Nephron progenitor cell (in vitro differentiated cells): ENCODE measurements at regions not wholly inside any gene's neighbourhood (a gene's known extent, or its start where the extent isn't known, plus 50 kb on each side); places are given as distances from the start of the nearest gene placed in this dataset.
A peak's percentile ranks its signal among the peaks of the same experiment; 100 is the strongest.

Source experiments
- DNase-seq: peaks from one replicate; pipeline ENCODE4 v3.0.0; 2021
- H3K27ac Mint-ChIP-seq: 2 replicates; pipeline ENCODE4 v1.8.0; 2021; ENCODE audit warnings: mild to moderate bottlenecking, moderate library complexity, mixed read lengths
- H3K27me3 Mint-ChIP-seq: 2 replicates; pipeline ENCODE4 v1.8.0; 2021; ENCODE audit warnings: mild to moderate bottlenecking, low read depth, mixed read lengths; ENCODE audit not compliant: poor library complexity
- H3K36me3 Mint-ChIP-seq: 2 replicates; pipeline ENCODE4 v1.8.0; 2021; ENCODE audit warnings: low read depth, mixed read lengths
- H3K4me1 Mint-ChIP-seq: 2 replicates; pipeline ENCODE4 v1.8.0; 2021; ENCODE audit warnings: mixed read lengths
- H3K4me3 Mint-ChIP-seq: 2 replicates; pipeline ENCODE4 v1.8.0; 2021; ENCODE audit warnings: mild to moderate bottlenecking, moderate library complexity, mixed read lengths
- H3K9me3 Mint-ChIP-seq: 2 replicates; pipeline ENCODE4 v1.8.0; 2021; ENCODE audit warnings: mild to moderate bottlenecking, moderate library complexity, mixed read lengths
- TF ChIP-seq, protein P1 (sequence below): fragments of 200-600 bp; sonication (generic); IDR thresholded peaks from 2 replicates; pipeline ENCODE4 v1.5.0; 2021; ENCODE audit warnings: antibody characterized with exemption

DNA sequence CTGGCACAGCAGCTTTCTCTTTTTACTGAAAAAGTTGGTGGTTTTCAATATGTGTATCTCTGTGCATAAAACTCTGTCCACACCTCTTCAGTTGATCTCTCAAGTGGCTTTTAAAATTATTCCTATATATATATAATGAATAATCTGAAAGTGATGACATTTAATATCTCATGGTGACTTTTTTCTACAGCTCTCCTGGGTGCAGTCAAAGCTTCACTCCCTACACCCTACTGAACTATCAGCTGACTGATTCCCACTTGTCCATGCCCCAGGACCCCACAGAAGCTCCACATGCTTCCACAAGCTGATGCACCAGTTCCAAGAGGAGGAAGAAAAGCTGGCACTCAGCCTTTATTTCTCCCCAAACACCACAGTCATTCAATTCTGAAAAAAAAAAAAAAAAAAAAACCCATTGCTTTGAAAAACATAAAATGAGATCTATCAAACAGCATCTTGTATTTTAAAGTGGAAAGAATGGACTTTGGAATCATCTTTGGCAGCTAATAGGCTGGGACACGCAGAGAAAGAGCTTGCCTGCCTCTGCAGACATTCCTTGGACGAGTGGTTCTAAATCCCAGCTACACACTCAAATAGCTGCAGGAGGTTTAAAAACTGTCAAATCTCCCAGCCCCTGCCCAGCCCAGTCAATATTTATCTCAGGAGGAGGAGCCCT is 75.3 kb upstream of the GDF10 start:
- Mint-ChIP-seq H3K4me3 (no peak overlapping the region), H3K36me3 (peaks cover 12% of the 10 kb centered on the region), H3K9me3 (peaks cover 19% of the 10 kb centered on the region), H3K27ac (peak overlapping the region; percentile 62), H3K27me3 (peaks cover 3% of the 10 kb centered on the region), H3K4me1 (peaks cover 6% of the 10 kb centered on the region)
- TF ChIP-seq, protein P1, sequence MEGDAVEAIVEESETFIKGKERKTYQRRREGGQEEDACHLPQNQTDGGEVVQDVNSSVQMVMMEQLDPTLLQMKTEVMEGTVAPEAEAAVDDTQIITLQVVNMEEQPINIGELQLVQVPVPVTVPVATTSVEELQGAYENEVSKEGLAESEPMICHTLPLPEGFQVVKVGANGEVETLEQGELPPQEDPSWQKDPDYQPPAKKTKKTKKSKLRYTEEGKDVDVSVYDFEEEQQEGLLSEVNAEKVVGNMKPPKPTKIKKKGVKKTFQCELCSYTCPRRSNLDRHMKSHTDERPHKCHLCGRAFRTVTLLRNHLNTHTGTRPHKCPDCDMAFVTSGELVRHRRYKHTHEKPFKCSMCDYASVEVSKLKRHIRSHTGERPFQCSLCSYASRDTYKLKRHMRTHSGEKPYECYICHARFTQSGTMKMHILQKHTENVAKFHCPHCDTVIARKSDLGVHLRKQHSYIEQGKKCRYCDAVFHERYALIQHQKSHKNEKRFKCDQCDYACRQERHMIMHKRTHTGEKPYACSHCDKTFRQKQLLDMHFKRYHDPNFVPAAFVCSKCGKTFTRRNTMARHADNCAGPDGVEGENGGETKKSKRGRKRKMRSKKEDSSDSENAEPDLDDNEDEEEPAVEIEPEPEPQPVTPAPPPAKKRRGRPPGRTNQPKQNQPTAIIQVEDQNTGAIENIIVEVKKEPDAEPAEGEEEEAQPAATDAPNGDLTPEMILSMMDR, result no peak
- DNase-seq, result no peak

DNA sequence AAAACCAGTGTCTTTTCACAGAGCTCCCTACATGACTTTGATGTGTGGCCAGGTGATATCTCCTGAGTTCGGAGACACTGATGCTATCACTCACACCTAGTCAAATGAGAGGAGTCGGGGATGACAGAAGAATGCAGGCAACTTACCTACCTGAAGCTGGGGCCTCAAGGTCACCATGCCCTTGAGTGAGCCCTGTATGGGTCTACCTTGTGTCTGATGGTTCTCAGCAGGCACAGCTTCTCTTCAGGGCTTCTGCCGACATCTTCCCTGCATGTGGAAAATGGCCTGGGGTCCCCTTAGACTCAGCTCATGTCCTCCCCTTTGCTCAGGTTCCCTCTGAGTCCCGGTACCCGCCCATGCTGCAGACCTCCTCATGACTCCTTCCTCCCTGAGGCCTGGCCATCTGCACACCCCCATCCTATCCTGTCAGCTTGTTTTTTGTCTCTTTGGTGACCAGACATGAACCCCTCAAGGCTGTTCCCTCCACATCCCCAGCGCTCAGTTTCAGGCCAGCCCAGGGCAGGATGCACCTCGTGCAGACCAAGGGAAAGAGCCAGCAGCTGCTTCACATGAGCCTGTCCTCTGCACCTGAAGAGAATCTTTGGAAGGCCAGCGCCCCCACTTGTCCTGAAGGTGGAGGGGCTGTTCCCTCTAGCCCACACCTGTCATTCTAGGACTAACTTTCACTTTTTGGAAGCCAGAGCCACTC is 74.6 kb upstream of the GDF10 start:
- Mint-ChIP-seq H3K36me3 (peaks cover 12% of the 10 kb centered on the region), H3K27ac (no peak overlapping the region), H3K4me3 (no peak overlapping the region), H3K27me3 (peaks cover 3% of the 10 kb centered on the region), H3K9me3 (peaks cover 19% of the 10 kb centered on the region), H3K4me1 (peaks cover 6% of the 10 kb centered on the region)
- DNase-seq, result no peak
- TF ChIP-seq, protein P1, result no peak

DNA sequence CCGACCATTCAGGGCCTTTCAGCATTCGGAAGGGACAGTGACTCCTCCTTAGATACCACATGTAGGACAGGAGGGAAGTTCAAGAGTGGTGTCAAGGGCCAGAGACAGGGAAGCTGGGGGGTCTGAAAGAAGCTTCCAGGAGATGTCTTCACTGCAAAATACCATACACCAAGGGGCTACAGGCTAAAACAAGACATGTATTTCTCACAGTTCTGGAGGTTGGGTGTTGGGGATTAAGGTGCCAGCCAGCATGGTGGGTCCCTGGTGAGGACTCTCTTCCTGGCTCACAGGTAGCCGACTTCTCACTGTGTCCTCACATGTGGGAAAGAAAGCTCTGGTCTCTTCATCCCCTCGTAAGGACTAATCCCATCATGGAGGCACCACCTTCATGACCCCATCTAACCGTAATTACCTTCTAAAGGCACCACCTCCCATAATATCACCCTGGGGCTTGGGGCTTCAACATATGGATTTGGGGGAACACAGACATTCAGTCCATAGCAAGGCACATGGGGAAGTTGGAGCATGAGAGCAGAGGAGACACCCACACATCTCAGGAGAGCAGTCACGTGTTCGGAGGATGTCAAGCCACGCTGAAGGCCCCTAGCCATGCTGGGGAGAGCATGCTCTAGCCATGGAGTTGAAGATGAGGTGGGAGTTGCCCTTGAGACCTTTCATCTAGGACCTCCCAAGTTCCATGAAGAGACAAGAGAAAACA is 73.9 kb upstream of the GDF10 start:
- peaks cover 6% of the 10 kb centered on the region for H3K4me1 Mint-ChIP-seq
- peak overlapping the region; percentile 21 for H3K27ac Mint-ChIP-seq
- peaks cover 19% of the 10 kb centered on the region for H3K9me3 Mint-ChIP-seq
- H3K27me3 Mint-ChIP-seq, result peaks cover 3% of the 10 kb centered on the region
- DNase-seq, result no peak
- H3K4me3 Mint-ChIP-seq, result no peak overlapping the region
- TF ChIP-seq, protein P1, result no peak
- peaks cover 12% of the 10 kb centered on the region for H3K36me3 Mint-ChIP-seq

- Mint-ChIP-seq H3K36me3 (peaks cover 12% of the 10 kb centered on the region), H3K4me1 (no peaks in the 10 kb centered on the region), H3K9me3 (peaks cover 19% of the 10 kb centered on the region), H3K27me3 (peaks cover 3% of the 10 kb centered on the region), H3K27ac (no peak overlapping the region), H3K4me3 (no peak overlapping the region)
- TF ChIP-seq, protein P1, result no peak
- no peak for DNase-seq
These were observed 69.5 kb upstream of the GDF10 start for GRCh38 chr10:47230482-47230881.

GRCh38 chr10:47230957-47231356 is 69.0 kb upstream of the GDF10 start:
- peaks cover 19% of the 10 kb centered on the region for H3K9me3 Mint-ChIP-seq
- peaks cover 12% of the 10 kb centered on the region for H3K36me3 Mint-ChIP-seq

More at GRCh38 chr10:47230957-47231356, 69.0 kb upstream of the GDF10 start:
- Mint-ChIP-seq H3K4me3 (no peak overlapping the region), H3K27me3 (peaks cover 3% of the 10 kb centered on the region), H3K27ac (no peak overlapping the region), H3K4me1 (no peaks in the 10 kb centered on the region)
- TF ChIP-seq, protein P1, result no peak
- DNase-seq, result no peak
